HG03354 (cell line): ENCODE measurements at regions not wholly inside any gene's neighbourhood (a gene's known extent, or its start where the extent isn't known, plus 50 kb on each side); places are given as distances from the start of the nearest gene placed in this dataset.

Experiments
- ATAC-seq: cut with Tn5 transposase; IDR thresholded peaks from one replicate; pipeline ENCODE4 v1.9.1; 2021; ENCODE audit warnings: mild to moderate bottlenecking; ENCODE audit not compliant: unreplicated experiment, poor library complexity, severe bottlenecking

GRCh38 chr10:10160821-10161312 lies 856.8 kb upstream of the CELF2 start:
- no peak for ATAC-seq

- ATAC-seq: no peak
Measured at GRCh38 chr10:10164848-10165247, 852.8 kb upstream of the CELF2 start.

GRCh38 chr10:10165415-10165814 lies 852.3 kb upstream of the CELF2 start:
- no peak for ATAC-seq

- ATAC-seq: no peak
Measured at GRCh38 chr10:10178476-10178875, 839.2 kb upstream of the CELF2 start.

- ATAC-seq: no peak
Measured at GRCh38 chr10:10193848-10194247, 823.8 kb upstream of the CELF2 start.

- ATAC-seq: no peak
Measured at GRCh38 chr10:10196701-10197100, 821.0 kb upstream of the CELF2 start.

- no peak for ATAC-seq
Measured at GRCh38 chr10:10197423-10197822, 820.2 kb upstream of the CELF2 start.

GRCh38 chr10:10198363-10198762 lies 819.3 kb upstream of the CELF2 start:
- ATAC-seq: no peak

- ATAC-seq: no peak
Measured at GRCh38 chr10:10204415-10204814, 813.3 kb upstream of the CELF2 start.

GRCh38 chr10:10205906-10206305 lies 811.8 kb upstream of the CELF2 start:
- no peak for ATAC-seq

GRCh38 chr10:10207538-10207937 lies 810.1 kb upstream of the CELF2 start:
- no peak for ATAC-seq

GRCh38 chr10:10208196-10208595 lies 809.5 kb upstream of the CELF2 start:
- ATAC-seq: no peak

GRCh38 chr10:10209167-10209566 lies 808.5 kb upstream of the CELF2 start:
- ATAC-seq: peak; percentile 69

- no peak for ATAC-seq
Measured at GRCh38 chr10:10211409-10211808, 806.3 kb upstream of the CELF2 start.

GRCh38 chr10:10213237-10213636 lies 804.4 kb upstream of the CELF2 start:
- ATAC-seq: peak; percentile 65

- ATAC-seq: no peak
Measured at GRCh38 chr10:10222304-10222841, 795.3 kb upstream of the CELF2 start.

GRCh38 chr10:10223131-10223530 lies 794.5 kb upstream of the CELF2 start:
- no peak for ATAC-seq

- ATAC-seq: no peak
Measured at GRCh38 chr10:10225136-10225676, 792.5 kb upstream of the CELF2 start.

- no peak for ATAC-seq
Measured at GRCh38 chr10:10233229-10233628, 784.4 kb upstream of the CELF2 start.

- ATAC-seq: no peak
Measured at GRCh38 chr10:10235003-10235402, 782.7 kb upstream of the CELF2 start.

- ATAC-seq: no peak
Measured at GRCh38 chr10:10247585-10247984, 770.1 kb upstream of the CELF2 start.

GRCh38 chr10:10256860-10257259 lies 760.8 kb upstream of the CELF2 start:
- no peak for ATAC-seq
